Body of pancreas (tissue), 4 donors: ENCODE measurements at regions not wholly inside any gene's neighbourhood (a gene's known extent, or its start where the extent isn't known, plus 50 kb on each side); places are given as distances from the start of the nearest gene placed in this dataset.

Experiments used
- CTCF ChIP-seq, 7 experiments: fragments of 450-650 bp in 4 of 7; fragments of 200-600 bp in 3 of 7; sonication (generic) in 3 of 7; IDR thresholded peaks; one replicate each; pipeline ENCODE4 v1.5.1; 2016 to 2019; ENCODE audit warnings: antibody characterized with exemption in 7 of 7
- POLR2A ChIP-seq, 3 donors: fragments of 450-650 bp; IDR thresholded peaks; one replicate each; pipeline ENCODE4 v1.6.1; 2016; ENCODE audit warnings: antibody characterized with exemption in 3 of 3, mild to moderate bottlenecking in 2 of 3

- TF ChIP-seq CTCF (IDR thresholded peaks at IDR 0.05) (no peak), POLR2A (IDR thresholded peaks at IDR 0.05) (no peak)
These were observed 262.2 kb upstream of the PABPC4L start for GRCh38 chr4:134463771-134464170.
